Activated naive CD8-positive, alpha-beta T cell treated with anti-CD3 and anti-CD28 coated beads, Interleukin-2, amount 10 ng/mL, durations not matched to agents 7 days and 5 days (primary cell): ENCODE measurements at regions not wholly inside any gene's neighbourhood (a gene's known extent, or its start where the extent isn't known, plus 50 kb on each side); places are given as distances from the start of the nearest gene placed in this dataset.
A peak's percentile ranks its signal among the peaks of the same experiment; 100 is the strongest.
"Not testable (repeated sequence)": the region's sequence is repeated elsewhere in the genome, so short reads cannot be mapped to it uniquely, and the experiment has no call there.

Experiments used
- ATAC-seq: fragments of 150-1000 bp; cut with Tn5 transposase; one replicate; pipeline ENCODE4 v1.10.0; 2021; ENCODE audit warnings: low read depth, moderate library complexity
- POLR2A ChIA-PET: fragments of 350-600 bp; sonication (Branson Sonifier 250); formaldehyde crosslinking; loops from one replicate; lab custom pipeline; 2021; ENCODE audit warnings: antibody characterized with exemption; lab: Charles Lee
- DNase-seq: peaks from one replicate; pipeline ENCODE4 v3.0.0; 2021
- H3K27ac Mint-ChIP-seq: one replicate; pipeline ENCODE4 v1.8.0; 2022; ENCODE audit warnings: mild to moderate bottlenecking, mixed read lengths
- H3K27me3 Mint-ChIP-seq: one replicate; pipeline ENCODE4 v1.8.0; 2022; ENCODE audit warnings: mild to moderate bottlenecking, moderate library complexity, mixed read lengths
- H3K36me3 Mint-ChIP-seq: one replicate; pipeline ENCODE4 v1.8.0; 2021; ENCODE audit warnings: mild to moderate bottlenecking, mixed read lengths
- H3K4me1 Mint-ChIP-seq: one replicate; pipeline ENCODE4 v1.8.0; 2021; ENCODE audit warnings: mixed read lengths
- H3K4me3 Mint-ChIP-seq: one replicate; pipeline ENCODE4 v1.8.0; 2022; ENCODE audit warnings: mild to moderate bottlenecking, moderate library complexity, mixed read lengths
- H3K9me3 Mint-ChIP-seq: one replicate; pipeline ENCODE4 v1.8.0; 2021; ENCODE audit warnings: mixed read lengths

DNA sequence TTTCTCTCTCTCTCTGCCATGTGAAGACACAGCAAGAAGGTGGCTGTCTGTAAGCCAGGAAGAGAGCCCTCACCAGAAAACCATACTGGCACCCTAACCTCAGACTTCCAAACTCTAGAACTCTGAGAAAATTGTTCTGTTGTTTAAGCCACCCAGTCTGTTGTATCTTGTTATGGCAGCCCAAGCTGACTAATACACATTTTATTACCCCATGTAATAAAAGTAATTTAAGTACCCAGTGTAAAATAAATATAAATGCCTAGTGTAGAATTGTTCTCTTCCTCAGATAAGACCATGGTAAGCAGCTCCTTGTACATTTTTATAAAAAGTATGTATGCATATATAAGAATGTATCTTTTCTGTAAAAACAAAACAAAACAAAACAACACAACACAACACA lies 119.7 kb downstream of the DTL start:
- H3K4me1 Mint-ChIP-seq, result peaks cover 11% of the 10 kb centered on the region
- H3K4me3 Mint-ChIP-seq, result no peak overlapping the region
- H3K9me3 Mint-ChIP-seq, result no peaks in the 10 kb centered on the region
- H3K27me3 Mint-ChIP-seq, result peaks cover 4% of the 10 kb centered on the region
- POLR2A ChIA-PET, result no interaction called here
- ATAC-seq, result no peak
- DNase-seq, result no peak
- H3K27ac Mint-ChIP-seq, result no peak overlapping the region
- H3K36me3 Mint-ChIP-seq, result peaks cover 8% of the 10 kb centered on the region

DNA sequence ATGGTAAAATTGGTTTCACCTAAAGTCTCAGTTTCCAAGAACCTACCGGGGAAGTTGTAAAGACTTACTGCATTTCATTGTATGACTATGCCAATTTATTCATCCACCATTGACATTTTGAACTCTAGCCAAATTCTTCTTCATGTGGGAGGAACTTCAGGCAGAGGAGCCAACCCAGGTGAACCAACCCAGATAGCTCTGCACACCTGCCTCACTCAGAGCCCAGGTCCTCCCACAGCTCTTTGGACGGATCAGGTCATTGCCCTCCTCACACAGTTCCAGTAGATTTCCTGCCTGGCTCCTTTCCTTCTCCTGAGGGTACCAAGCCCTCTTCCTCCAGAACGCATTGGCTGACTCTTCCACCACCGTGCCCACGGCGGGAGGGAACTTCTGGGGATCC lies 121.7 kb downstream of the DTL start:
- no peak overlapping the region for H3K4me3 Mint-ChIP-seq
- H3K4me1 Mint-ChIP-seq, result peaks cover 21% of the 10 kb centered on the region
- H3K27me3 Mint-ChIP-seq, result peaks cover 3% of the 10 kb centered on the region
- H3K36me3 Mint-ChIP-seq, result peaks cover 8% of the 10 kb centered on the region
- H3K27ac Mint-ChIP-seq, result no peak overlapping the region
- POLR2A ChIA-PET, result no interaction called here
- no peak for DNase-seq
- no peak for ATAC-seq
- no peaks in the 10 kb centered on the region for H3K9me3 Mint-ChIP-seq

GRCh38 chr1:212158912-212159796 lies 123.6 kb downstream of the DTL start:
- Mint-ChIP-seq H3K4me3 (no peak overlapping the region), H3K27ac (no peak overlapping the region), H3K27me3 (no peaks in the 10 kb centered on the region), H3K4me1 (peaks cover 25% of the 10 kb centered on the region), H3K36me3 (peaks cover 7% of the 10 kb centered on the region), H3K9me3 (no peaks in the 10 kb centered on the region)
- no peak for DNase-seq
- POLR2A ChIA-PET, result interaction anchor here (2.3 kb wide), 1 partner anchor 125 kb away, joined by 11 read pairs; the partner anchor contains the start of gene PPP2R5A
- ATAC-seq, result peak; percentile 31

- POLR2A ChIA-PET, result interaction anchor here (1.1 kb wide), 1 partner anchor 9 kb away, joined by 3 read pairs; no protein-coding TSS in a partner anchor
- H3K9me3 Mint-ChIP-seq, result no peaks in the 10 kb centered on the region
- H3K36me3 Mint-ChIP-seq, result peaks cover 7% of the 10 kb centered on the region
- DNase-seq (no peak), ATAC-seq (peak; percentile 21)
- no peak overlapping the region for H3K4me3 Mint-ChIP-seq
- H3K4me1 Mint-ChIP-seq, result peaks cover 25% of the 10 kb centered on the region
- no peaks in the 10 kb centered on the region for H3K27me3 Mint-ChIP-seq
- no peak overlapping the region for H3K27ac Mint-ChIP-seq
These were observed 123.9 kb upstream of the PPP2R5A start for GRCh38 chr1:212161231-212161781.

DNA sequence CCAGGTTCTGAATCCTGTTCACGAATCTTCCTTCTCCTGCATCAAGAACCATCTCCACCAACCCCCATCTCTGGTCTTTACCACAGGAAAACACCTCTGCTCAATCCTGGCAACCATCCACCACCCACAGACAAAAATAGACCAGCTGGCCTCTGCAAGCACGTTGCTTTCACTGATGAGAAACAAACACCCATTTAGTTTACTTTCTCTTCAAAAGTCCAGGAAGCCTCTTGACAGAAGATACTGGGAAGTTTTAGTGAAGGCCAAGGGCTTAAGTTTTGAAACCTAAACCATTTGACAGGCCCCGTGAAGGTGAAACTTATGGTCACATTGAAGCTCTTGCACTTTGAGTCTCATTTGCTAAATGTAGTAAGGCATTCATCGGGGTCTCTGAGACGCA lies 122.6 kb upstream of the PPP2R5A start:
- Mint-ChIP-seq H3K4me1 (peaks cover 25% of the 10 kb centered on the region), H3K9me3 (no peaks in the 10 kb centered on the region), H3K4me3 (peak overlapping the region; percentile 50), H3K27me3 (no peaks in the 10 kb centered on the region), H3K27ac (peak overlapping the region; percentile 63), H3K36me3 (peaks cover 7% of the 10 kb centered on the region)
- peak; percentile 41 for ATAC-seq
- no peak for DNase-seq
- POLR2A ChIA-PET, result interaction anchor here (0.6 to 1.1 kb wide), 5 partner anchors 10 to 127 kb away, joined by 3 to 10 read pairs (median 3); partner anchors contain the start of gene PPP2R5A

GRCh38 chr1:212164095-212164872 lies 120.9 kb upstream of the PPP2R5A start:
- H3K4me3 Mint-ChIP-seq, result no peak overlapping the region
- H3K27me3 Mint-ChIP-seq, result no peaks in the 10 kb centered on the region
- no peak overlapping the region for H3K27ac Mint-ChIP-seq
- peaks cover 6% of the 10 kb centered on the region for H3K36me3 Mint-ChIP-seq
- no peak for ATAC-seq
- no peak for DNase-seq
- H3K9me3 Mint-ChIP-seq, result no peaks in the 10 kb centered on the region
- POLR2A ChIA-PET, result no interaction called here
- H3K4me1 Mint-ChIP-seq, result peaks cover 18% of the 10 kb centered on the region

GRCh38 chr1:212166244-212166643 lies 119.0 kb upstream of the PPP2R5A start:
- ATAC-seq (no peak), DNase-seq (no peak)
- Mint-ChIP-seq H3K27me3 (no peaks in the 10 kb centered on the region), H3K4me3 (no peak overlapping the region), H3K36me3 (peaks cover 5% of the 10 kb centered on the region), H3K27ac (no peak overlapping the region), H3K4me1 (peaks cover 14% of the 10 kb centered on the region), H3K9me3 (no peaks in the 10 kb centered on the region)
- POLR2A ChIA-PET, result no interaction called here

DNA sequence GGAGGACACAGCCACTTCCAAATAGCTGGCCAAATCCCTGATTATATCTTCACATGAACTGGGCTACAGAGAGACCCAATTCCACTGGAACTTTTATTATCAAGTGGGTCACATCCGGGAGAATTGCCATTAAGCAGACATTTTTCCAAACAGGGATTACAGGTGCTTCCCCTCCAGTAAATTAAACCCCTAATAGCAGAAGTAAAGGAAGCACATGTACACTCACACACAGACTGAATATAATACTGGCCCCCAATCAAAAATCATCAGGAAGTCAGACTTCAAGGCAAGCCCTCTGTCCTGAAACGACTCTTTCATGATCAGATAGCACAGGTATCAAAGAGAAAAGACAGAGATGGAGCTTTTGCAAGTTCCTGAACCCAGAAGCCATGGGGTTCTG lies 118.6 kb upstream of the PPP2R5A start:
- Mint-ChIP-seq H3K27me3 (no peaks in the 10 kb centered on the region), H3K27ac (no peak overlapping the region), H3K4me3 (no peak overlapping the region)

GRCh38 chr1:212167098-212167497 lies 118.1 kb upstream of the PPP2R5A start:
- no peak for ATAC-seq
- H3K36me3 Mint-ChIP-seq, result peaks cover 5% of the 10 kb centered on the region
- H3K27me3 Mint-ChIP-seq, result no peaks in the 10 kb centered on the region
- no peak overlapping the region for H3K27ac Mint-ChIP-seq
- no peaks in the 10 kb centered on the region for H3K9me3 Mint-ChIP-seq
- H3K4me3 Mint-ChIP-seq, result no peak overlapping the region
- DNase-seq, result no peak
- POLR2A ChIA-PET, result no interaction called here
- H3K4me1 Mint-ChIP-seq, result peaks cover 7% of the 10 kb centered on the region

More for the DNA sequence above, 118.6 kb upstream of the PPP2R5A start:
- Mint-ChIP-seq H3K9me3 (no peaks in the 10 kb centered on the region), H3K4me1 (peaks cover 10% of the 10 kb centered on the region), H3K36me3 (peaks cover 5% of the 10 kb centered on the region)
- DNase-seq (no peak), ATAC-seq (no peak)
- POLR2A ChIA-PET, result no interaction called here

DNA sequence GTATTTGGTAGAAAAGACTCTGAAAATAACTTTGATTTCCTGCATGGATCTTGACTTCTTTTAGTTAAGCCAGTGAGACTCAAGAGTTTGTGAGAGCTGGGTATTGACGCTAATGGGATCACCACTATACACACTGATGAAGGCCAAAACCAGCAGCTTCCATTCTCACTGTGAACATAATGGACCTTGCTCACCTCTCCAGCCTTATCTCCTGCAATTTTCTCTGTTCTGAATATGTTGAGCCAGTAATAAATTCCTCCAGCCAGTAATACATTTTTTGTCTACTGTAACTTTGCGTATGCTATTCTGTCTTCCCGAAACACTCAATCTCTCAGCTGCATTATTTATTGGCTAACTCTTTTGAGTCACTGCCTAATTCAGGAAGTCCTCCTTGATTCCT lies 111.6 kb upstream of the PPP2R5A start:
- peaks cover 6% of the 10 kb centered on the region for H3K36me3 Mint-ChIP-seq
- ATAC-seq (no peak), DNase-seq (no peak)
- H3K27me3 Mint-ChIP-seq, result no peaks in the 10 kb centered on the region
- no peak overlapping the region for H3K4me3 Mint-ChIP-seq
- H3K4me1 Mint-ChIP-seq, result peaks cover 6% of the 10 kb centered on the region
- no peak overlapping the region for H3K27ac Mint-ChIP-seq
- POLR2A ChIA-PET, result no interaction called here
- H3K9me3 Mint-ChIP-seq, result no peaks in the 10 kb centered on the region

GRCh38 chr1:212174295-212174694 lies 110.9 kb upstream of the PPP2R5A start:
- H3K27me3 Mint-ChIP-seq, H3K4me3 Mint-ChIP-seq, POLR2A ChIA-PET, ATAC-seq, H3K4me1 Mint-ChIP-seq, H3K36me3 Mint-ChIP-seq, H3K27ac Mint-ChIP-seq, DNase-seq, H3K9me3 Mint-ChIP-seq: not testable (repeated sequence)

DNA sequence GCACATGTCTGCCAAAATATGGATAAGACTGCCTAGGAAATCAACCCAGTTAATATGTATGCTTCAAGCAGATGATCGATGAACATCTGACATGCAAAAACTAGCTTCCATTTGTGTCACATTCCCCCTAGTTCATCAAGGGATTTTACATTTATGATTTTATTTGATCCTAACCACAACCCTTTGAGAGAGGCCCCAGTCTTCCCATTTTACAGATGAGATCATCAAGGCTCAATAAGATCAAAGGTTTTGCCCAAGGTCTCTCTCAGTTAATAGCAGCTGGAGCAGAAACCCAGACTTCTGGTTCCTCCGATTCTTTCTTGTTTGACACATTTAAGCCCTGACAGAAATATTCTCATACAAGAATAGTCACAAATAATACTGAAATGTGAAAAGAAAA lies 107.7 kb upstream of the PPP2R5A start:
- no peak for DNase-seq
- Mint-ChIP-seq H3K36me3 (peaks cover 3% of the 10 kb centered on the region), H3K9me3 (no peaks in the 10 kb centered on the region), H3K4me3 (no peak overlapping the region), H3K27ac (no peak overlapping the region), H3K4me1 (peaks cover 8% of the 10 kb centered on the region), H3K27me3 (peaks cover 3% of the 10 kb centered on the region)
- no peak for ATAC-seq
- POLR2A ChIA-PET, result no interaction called here

DNA sequence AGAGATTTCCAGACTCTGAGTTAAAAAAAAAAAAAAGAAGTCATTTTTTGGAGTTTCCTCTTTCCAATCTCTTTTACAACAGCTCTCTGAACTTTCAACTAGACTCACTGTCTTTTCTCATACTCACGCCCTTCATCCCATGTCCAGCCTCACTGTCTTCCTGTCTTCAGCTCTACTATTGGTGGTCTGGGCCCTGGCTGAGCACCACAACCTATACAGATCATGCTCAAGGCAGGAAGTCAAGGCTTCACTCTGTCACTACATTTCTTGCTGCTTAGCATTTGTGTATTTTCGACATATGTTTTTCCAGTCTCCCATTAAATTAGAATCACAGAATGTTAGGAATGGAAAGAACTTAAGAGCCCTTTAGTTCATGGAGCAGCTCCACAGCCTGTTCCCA lies 106.4 kb upstream of the PPP2R5A start:
- no peak overlapping the region for H3K27ac Mint-ChIP-seq

More for the DNA sequence above, 106.4 kb upstream of the PPP2R5A start:
- Mint-ChIP-seq H3K4me3 (no peak overlapping the region), H3K4me1 (peaks cover 8% of the 10 kb centered on the region), H3K36me3 (peaks cover 3% of the 10 kb centered on the region), H3K27me3 (peaks cover 3% of the 10 kb centered on the region), H3K9me3 (no peaks in the 10 kb centered on the region)
- POLR2A ChIA-PET, result interaction anchor here (0.7 kb wide), 1 partner anchor 14 kb away, joined by 3 read pairs; no protein-coding TSS in a partner anchor
- ATAC-seq (peak; percentile 60), DNase-seq (no peak)
